Epithelial cell of proximal tubule (primary cell): ENCODE measurements at regions not wholly inside any gene's neighbourhood (a gene's known extent, or its start where the extent isn't known, plus 50 kb on each side); places are given as distances from the start of the nearest gene placed in this dataset.

Source experiments
- DNase-seq: peaks from one replicate; pipeline ENCODE4 v3.0.0-alpha.2; 2011; ENCODE audit warnings: low read depth
- H3K4me3 ChIP-seq: 2 replicates; pipeline ENCODE4 v1.5.1; 2011; ENCODE audit warnings: low read depth, mild to moderate bottlenecking, low read length
- TF ChIP-seq, protein P1 (sequence below): conservative IDR thresholded peaks from 2 replicates; pipeline ENCODE4 v1.5.1; 2012; ENCODE audit warnings: low read depth, mild to moderate bottlenecking, low read length

DNA sequence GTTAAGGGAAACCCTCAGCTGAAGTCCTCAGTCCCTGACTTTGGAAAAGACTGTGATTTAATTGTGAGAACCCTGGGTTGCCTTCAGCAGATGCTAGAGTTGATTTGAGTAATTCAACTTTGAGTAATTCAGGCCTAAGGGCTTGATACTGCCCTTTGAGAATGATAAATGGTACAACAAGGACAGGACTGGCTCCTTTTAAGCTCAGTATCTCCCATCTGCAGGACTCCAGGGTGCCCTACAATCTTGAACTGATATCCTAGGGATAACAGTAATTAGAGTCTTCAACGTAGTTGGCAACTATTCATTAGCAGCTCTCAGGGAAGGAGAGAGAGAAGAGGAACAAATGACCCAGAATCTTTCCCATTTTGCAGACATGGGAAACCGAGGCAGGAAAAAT lies 186.4 kb downstream of the GATA3 start:
- TF ChIP-seq, protein P1, sequence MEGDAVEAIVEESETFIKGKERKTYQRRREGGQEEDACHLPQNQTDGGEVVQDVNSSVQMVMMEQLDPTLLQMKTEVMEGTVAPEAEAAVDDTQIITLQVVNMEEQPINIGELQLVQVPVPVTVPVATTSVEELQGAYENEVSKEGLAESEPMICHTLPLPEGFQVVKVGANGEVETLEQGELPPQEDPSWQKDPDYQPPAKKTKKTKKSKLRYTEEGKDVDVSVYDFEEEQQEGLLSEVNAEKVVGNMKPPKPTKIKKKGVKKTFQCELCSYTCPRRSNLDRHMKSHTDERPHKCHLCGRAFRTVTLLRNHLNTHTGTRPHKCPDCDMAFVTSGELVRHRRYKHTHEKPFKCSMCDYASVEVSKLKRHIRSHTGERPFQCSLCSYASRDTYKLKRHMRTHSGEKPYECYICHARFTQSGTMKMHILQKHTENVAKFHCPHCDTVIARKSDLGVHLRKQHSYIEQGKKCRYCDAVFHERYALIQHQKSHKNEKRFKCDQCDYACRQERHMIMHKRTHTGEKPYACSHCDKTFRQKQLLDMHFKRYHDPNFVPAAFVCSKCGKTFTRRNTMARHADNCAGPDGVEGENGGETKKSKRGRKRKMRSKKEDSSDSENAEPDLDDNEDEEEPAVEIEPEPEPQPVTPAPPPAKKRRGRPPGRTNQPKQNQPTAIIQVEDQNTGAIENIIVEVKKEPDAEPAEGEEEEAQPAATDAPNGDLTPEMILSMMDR = no peak
- no peak overlapping the region for H3K4me3 ChIP-seq
- DNase-seq = no peak

DNA sequence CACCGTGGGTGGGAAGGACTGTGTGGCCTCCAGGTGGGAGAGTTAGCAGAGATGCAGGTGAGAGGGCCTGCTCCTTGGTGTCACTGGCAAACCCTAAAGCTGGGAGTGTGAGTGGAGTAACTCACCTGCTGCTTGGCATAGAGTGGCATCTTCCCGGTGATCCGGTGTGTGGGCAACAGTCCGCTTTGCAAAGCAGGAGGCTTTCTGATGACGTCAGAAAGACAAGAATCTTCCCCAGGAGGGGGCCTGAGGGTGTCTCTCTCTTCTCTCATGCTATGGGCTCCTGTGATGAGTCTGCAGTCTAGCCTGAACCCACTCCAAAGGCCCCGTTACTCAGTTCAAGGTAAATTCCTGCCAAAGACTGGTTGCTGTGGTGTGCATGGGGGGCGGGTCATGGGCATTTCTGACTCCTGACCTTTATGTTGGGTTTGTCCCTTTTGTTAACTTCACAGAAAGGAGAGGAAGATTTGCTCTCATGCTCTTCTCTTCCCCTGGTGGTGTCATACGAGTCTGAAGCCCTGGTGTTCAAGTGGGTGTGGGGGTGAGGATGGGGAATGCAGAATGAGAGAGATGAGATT lies 187.9 kb downstream of the GATA3 start:
- no peak overlapping the region for H3K4me3 ChIP-seq
- TF ChIP-seq, protein P1 = no peak
- no peak for DNase-seq

DNA sequence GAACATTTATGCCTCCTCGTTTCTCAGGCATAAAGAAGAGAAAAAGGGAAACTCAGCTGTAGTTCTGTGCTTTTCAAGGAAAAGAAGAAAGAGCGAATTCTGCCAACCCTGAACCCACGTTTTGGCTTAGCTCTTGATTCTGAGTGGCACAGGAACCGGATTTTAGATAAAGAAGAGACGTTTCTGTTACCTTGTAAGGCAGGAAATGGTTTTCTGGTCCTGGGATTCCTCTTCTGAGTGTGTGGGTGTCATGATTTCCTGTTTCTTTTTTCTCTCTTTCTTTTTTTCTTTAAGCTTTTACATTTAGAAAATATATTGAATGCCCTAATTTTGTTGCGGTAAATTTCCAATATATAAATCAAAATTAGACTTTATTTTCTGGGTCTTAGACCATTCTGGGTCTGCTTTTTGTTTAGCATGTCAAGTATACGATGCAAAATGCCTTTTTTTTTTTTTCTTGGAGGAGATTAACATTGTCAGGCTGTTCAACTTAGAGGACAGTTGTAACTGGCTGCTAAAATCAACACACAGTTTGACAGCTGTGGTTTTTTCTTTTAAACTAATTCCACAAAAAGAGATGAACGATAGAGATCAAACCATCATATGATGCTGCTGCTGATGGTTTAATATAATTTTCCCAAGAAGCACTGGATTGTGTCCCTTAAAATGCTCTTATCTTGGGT lies 190.8 kb downstream of the GATA3 start:
- no peak for DNase-seq

DNA sequence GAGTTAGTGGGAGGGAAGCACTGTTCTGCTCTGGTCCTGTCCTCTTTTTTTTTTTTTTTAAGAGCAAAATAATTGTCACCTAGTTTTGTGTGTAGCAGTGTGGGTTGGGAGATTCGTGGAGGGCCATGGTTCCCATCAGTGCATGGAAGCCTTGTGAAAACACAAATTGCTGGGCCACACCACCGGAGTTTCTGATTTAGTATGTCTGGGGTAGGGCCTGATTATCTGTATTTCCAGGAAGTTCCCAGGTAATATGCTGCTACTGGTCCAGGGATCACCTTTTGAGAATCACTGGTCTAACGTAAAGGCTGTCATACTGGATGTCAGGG lies 191.3 kb downstream of the GATA3 start:
- TF ChIP-seq, protein P1 = no peak
- DNase-seq = no peak
- H3K4me3 ChIP-seq = no peak overlapping the region

More for the DNA sequence above, 190.8 kb downstream of the GATA3 start:
- no peak overlapping the region for H3K4me3 ChIP-seq
- TF ChIP-seq, protein P1 = no peak

DNA sequence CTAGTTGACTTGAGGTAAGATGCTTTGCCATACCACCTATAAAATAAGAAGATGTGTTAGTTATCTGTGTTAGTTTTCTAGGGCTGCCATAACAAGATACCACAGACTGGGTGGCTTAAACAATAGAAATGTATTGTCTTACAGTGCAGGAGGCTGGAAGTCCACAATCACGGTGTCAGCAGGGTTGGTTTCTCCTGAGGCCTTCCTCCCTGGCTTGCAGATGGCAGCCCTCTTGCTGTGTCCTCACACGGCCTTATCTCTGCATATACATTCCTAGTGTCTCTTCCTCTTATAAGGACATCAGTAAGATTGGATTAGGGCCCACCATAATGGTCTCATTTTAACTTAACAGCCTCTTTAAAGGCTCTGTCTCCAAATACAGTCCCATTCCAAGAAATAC lies 192.1 kb downstream of the GATA3 start:
- no peak for DNase-seq
- H3K4me3 ChIP-seq = no peak overlapping the region
- TF ChIP-seq, protein P1 = no peak

DNA sequence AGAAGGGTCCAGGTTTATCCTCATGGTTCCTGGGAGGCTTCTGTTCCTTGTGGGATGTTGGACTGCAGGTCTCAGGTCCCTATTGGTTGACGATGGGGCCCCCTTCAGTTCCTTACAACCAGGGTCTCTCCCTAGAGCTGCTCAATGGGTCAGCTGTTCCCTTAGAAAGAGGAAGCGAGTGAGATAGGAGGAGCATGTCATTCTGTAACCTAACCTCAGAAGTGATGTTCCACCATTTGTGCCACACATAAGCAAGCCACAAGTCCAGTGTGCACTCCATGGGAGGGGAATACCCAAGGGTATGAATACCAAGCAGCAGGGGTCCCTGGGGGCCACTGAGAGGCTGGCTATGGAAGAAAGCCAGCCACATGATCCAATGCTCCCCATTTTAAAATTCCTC lies 192.7 kb downstream of the GATA3 start:
- TF ChIP-seq, protein P1 = no peak
- no peak overlapping the region for H3K4me3 ChIP-seq
- DNase-seq = no peak

DNA sequence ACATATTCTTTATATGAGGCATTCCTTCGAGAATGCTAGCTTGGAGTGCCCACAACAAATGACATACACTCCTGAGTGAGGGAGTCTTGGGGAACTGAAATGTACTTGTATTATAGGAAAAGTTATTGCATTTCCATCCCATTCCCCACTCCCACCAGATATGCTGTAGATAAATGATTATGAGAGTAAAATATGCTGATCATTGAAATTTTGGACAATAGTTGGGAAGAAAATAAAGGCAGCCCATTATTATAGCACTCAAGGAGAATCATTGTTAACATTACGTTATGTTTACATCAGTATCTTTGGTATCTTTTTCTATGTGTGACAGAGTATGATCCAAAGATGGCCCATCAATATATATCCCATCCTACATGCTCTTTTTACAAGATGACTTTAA lies 194.4 kb downstream of the GATA3 start:
- no peak overlapping the region for H3K4me3 ChIP-seq
- DNase-seq = no peak
- TF ChIP-seq, protein P1 = no peak
